Panc1 (cell line): ENCODE measurements at regions not wholly inside any gene's neighbourhood (a gene's known extent, or its start where the extent isn't known, plus 50 kb on each side); places are given as distances from the start of the nearest gene placed in this dataset.

Experiments used
- POLR2AphosphoS5 ChIP-seq: IDR thresholded peaks from 2 replicates; pipeline ENCODE4 v1.6.1; 2012; ENCODE audit warnings: mild to moderate bottlenecking, low read depth, low read length, moderate library complexity
- TF ChIP-seq, protein P1 (sequence below): fragments of 450-650 bp; IDR thresholded peaks from 2 replicates; pipeline ENCODE4 v1.5.1; 2017; ENCODE audit warnings: mild to moderate bottlenecking

DNA sequence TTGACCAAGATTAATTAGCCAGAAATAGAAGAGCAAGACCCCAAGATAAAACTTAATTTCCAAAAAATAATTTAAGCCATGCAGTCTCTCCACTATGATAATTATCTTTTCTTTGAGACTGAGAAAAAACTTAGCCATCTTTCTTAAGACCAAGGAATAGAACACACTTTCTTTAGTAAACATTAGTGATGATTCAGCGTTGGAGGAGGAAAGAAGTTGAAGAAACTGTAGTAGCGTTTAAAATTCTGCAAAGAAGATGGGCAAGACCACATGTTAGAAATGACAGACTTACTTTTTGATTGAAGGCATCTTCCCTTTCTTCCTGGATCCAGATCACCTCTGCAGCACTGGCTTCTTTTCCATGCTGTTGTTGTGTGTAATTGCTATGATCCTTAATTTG, 124.8 kb upstream of the RASSF8 start:
- TF ChIP-seq POLR2AphosphoS5: no peak
- TF ChIP-seq, protein P1, sequence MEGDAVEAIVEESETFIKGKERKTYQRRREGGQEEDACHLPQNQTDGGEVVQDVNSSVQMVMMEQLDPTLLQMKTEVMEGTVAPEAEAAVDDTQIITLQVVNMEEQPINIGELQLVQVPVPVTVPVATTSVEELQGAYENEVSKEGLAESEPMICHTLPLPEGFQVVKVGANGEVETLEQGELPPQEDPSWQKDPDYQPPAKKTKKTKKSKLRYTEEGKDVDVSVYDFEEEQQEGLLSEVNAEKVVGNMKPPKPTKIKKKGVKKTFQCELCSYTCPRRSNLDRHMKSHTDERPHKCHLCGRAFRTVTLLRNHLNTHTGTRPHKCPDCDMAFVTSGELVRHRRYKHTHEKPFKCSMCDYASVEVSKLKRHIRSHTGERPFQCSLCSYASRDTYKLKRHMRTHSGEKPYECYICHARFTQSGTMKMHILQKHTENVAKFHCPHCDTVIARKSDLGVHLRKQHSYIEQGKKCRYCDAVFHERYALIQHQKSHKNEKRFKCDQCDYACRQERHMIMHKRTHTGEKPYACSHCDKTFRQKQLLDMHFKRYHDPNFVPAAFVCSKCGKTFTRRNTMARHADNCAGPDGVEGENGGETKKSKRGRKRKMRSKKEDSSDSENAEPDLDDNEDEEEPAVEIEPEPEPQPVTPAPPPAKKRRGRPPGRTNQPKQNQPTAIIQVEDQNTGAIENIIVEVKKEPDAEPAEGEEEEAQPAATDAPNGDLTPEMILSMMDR: no peak; the same call in 1 of the 2 replicates
